HCT116 (cell line): ENCODE measurements at regions not wholly inside any gene's neighbourhood (a gene's known extent, or its start where the extent isn't known, plus 50 kb on each side); places are given as distances from the start of the nearest gene placed in this dataset.

Experiments
- ATF3 ChIP-seq: IDR thresholded peaks from 2 replicates; pipeline ENCODE4 v1.6.1; 2012
- EZH2phosphoT487 ChIP-seq: fragments of 200-600 bp; IDR thresholded peaks from 2 replicates; pipeline ENCODE4 v1.6.1; 2018; ENCODE audit warnings: antibody characterized with exemption, borderline replicate concordance
- POLR2A ChIP-seq: IDR thresholded peaks from 2 replicates; pipeline ENCODE4 v1.7.0; 2011; ENCODE audit warnings: borderline replicate concordance; ENCODE audit not compliant: insufficient read depth, insufficient read length; ENCODE audit errors: extremely low read depth
- SRF ChIP-seq: IDR thresholded peaks from 2 replicates; pipeline ENCODE4 v1.6.1; 2012; ENCODE audit warnings: low read depth
- YY1 ChIP-seq: IDR thresholded peaks from 2 replicates; pipeline ENCODE4 v1.6.1; 2011; ENCODE audit warnings: low read length, low read depth, moderate library complexity, mild to moderate bottlenecking; ENCODE audit not compliant: insufficient replicate concordance; ENCODE audit errors: extremely low read depth
- TF ChIP-seq, protein P1 (sequence below), 3 experiments: fragments of 200-600 bp in 1 of 3; sonication (generic) in 1 of 3; IDR thresholded peaks in 2 of 3; conservative IDR thresholded peaks in 1 of 3; 2 replicates each; pipeline ENCODE4 v1.5.1; 2012 to 2017; ENCODE audit warnings: low read depth in 2 of 3, low read length in 2 of 3, antibody characterized with exemption in 1 of 3, borderline replicate concordance in 1 of 3, control low read depth in 1 of 3, mild to moderate bottlenecking in 1 of 3, mixed read lengths in 1 of 3, mixed run types in 1 of 3, moderate library complexity in 1 of 3; ENCODE audit not compliant: insufficient read depth in 1 of 3
- TF ChIP-seq, protein P2 (sequence below): IDR thresholded peaks from 2 replicates; pipeline ENCODE4 v1.6.1; 2012; ENCODE audit warnings: low read depth

DNA sequence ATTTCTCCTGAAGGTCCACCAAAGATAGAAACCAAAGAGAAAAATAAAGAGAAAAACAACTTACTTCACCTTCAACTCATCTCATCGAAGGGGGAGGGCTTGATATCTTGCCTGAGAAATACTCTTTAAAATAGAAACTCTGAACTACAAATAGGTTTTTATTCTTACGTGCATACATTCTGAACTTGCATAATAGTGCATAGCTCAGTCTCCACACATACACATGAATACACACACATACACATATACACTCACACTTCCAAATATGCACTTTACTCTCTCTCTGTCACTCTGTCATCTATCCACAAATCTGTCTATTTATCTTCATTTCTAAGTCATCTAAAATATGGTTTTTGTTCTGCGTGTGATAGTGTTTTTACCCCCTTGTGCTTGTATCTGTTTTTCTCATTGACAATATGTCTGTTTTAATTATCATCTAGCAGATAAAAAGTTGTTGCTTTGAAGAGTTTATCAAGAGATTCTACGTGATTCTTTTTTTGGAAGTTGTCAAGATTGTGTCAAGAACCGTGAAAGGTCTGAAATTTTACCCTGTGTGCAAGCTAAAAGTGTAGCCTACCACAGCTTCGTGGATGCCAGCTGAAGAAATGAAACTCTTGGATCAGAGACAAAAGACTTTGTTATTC, 468.8 kb downstream of the EPM2A start:
- TF ChIP-seq, protein P1, sequence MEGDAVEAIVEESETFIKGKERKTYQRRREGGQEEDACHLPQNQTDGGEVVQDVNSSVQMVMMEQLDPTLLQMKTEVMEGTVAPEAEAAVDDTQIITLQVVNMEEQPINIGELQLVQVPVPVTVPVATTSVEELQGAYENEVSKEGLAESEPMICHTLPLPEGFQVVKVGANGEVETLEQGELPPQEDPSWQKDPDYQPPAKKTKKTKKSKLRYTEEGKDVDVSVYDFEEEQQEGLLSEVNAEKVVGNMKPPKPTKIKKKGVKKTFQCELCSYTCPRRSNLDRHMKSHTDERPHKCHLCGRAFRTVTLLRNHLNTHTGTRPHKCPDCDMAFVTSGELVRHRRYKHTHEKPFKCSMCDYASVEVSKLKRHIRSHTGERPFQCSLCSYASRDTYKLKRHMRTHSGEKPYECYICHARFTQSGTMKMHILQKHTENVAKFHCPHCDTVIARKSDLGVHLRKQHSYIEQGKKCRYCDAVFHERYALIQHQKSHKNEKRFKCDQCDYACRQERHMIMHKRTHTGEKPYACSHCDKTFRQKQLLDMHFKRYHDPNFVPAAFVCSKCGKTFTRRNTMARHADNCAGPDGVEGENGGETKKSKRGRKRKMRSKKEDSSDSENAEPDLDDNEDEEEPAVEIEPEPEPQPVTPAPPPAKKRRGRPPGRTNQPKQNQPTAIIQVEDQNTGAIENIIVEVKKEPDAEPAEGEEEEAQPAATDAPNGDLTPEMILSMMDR (IDR thresholded peaks at IDR 0.05 in 2 of 3, conservative IDR thresholded peaks at IDR 0.05 in 1 of 3; ENCODE audit: borderline replicate concordance in 1 of 3, insufficient read depth in 1 of 3, low read depth in 2 of 3, low read length in 2 of 3), result no peak
- TF ChIP-seq, protein P2, sequence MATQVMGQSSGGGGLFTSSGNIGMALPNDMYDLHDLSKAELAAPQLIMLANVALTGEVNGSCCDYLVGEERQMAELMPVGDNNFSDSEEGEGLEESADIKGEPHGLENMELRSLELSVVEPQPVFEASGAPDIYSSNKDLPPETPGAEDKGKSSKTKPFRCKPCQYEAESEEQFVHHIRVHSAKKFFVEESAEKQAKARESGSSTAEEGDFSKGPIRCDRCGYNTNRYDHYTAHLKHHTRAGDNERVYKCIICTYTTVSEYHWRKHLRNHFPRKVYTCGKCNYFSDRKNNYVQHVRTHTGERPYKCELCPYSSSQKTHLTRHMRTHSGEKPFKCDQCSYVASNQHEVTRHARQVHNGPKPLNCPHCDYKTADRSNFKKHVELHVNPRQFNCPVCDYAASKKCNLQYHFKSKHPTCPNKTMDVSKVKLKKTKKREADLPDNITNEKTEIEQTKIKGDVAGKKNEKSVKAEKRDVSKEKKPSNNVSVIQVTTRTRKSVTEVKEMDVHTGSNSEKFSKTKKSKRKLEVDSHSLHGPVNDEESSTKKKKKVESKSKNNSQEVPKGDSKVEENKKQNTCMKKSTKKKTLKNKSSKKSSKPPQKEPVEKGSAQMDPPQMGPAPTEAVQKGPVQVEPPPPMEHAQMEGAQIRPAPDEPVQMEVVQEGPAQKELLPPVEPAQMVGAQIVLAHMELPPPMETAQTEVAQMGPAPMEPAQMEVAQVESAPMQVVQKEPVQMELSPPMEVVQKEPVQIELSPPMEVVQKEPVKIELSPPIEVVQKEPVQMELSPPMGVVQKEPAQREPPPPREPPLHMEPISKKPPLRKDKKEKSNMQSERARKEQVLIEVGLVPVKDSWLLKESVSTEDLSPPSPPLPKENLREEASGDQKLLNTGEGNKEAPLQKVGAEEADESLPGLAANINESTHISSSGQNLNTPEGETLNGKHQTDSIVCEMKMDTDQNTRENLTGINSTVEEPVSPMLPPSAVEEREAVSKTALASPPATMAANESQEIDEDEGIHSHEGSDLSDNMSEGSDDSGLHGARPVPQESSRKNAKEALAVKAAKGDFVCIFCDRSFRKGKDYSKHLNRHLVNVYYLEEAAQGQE, result no peak
- TF ChIP-seq SRF (no peak), POLR2A (no peak), EZH2phosphoT487 (no peak), ATF3 (no peak), YY1 (no peak)
